Activated CD4-positive, alpha-beta T cell treated with anti-CD3 and anti-CD28 coated beads, Interleukin-2, amount 50 U/mL, for 4 hours (primary cell): ENCODE measurements at regions not wholly inside any gene's neighbourhood (a gene's known extent, or its start where the extent isn't known, plus 50 kb on each side); places are given as distances from the start of the nearest gene placed in this dataset.
"Not testable (repeated sequence)": the region's sequence is repeated elsewhere in the genome, so short reads cannot be mapped to it uniquely, and the experiment has no call there.

Source experiments
- DNase-seq, 2 experiments: peaks; one replicate each; pipeline ENCODE4 v3.0.0-alpha.2; 2020

GRCh38 chr2:172262486-172262885 is 159.8 kb upstream of the DLX2 start:
- no peak for DNase-seq

GRCh38 chr2:172264820-172265219 is 162.1 kb upstream of the DLX2 start:
- DNase-seq, result not testable (repeated sequence)

- not testable (repeated sequence) for DNase-seq
These were observed 157.7 kb upstream of the ITGA6 start for GRCh38 chr2:172269507-172270244.

GRCh38 chr2:172270278-172271079 is 156.9 kb upstream of the ITGA6 start:
- no peak for DNase-seq

- DNase-seq, result no peak
These were observed 153.3 kb upstream of the ITGA6 start for GRCh38 chr2:172273910-172274571.

- no peak for DNase-seq
These were observed 152.1 kb upstream of the ITGA6 start for GRCh38 chr2:172275239-172275638.

GRCh38 chr2:172276961-172277360 is 150.4 kb upstream of the ITGA6 start:
- DNase-seq, result no peak

GRCh38 chr2:172278667-172279066 is 148.7 kb upstream of the ITGA6 start:
- no peak for DNase-seq

GRCh38 chr2:172279214-172279613 is 148.2 kb upstream of the ITGA6 start:
- DNase-seq, result no peak

- DNase-seq, result no peak
These were observed 147.6 kb upstream of the ITGA6 start for GRCh38 chr2:172279813-172280212.

GRCh38 chr2:172280571-172281361 is 146.6 kb upstream of the ITGA6 start:
- DNase-seq, result no peak

- no peak for DNase-seq
These were observed 145.5 kb upstream of the ITGA6 start for GRCh38 chr2:172281648-172282570.

GRCh38 chr2:172282944-172283343 is 144.4 kb upstream of the ITGA6 start:
- no peak for DNase-seq

GRCh38 chr2:172283476-172283875 is 143.9 kb upstream of the ITGA6 start:
- no peak for DNase-seq

GRCh38 chr2:172284209-172284608 is 143.2 kb upstream of the ITGA6 start:
- DNase-seq, result no peak

GRCh38 chr2:172285010-172285621 is 142.3 kb upstream of the ITGA6 start:
- no peak for DNase-seq

- DNase-seq, result no peak
These were observed 141.6 kb upstream of the ITGA6 start for GRCh38 chr2:172285760-172286159.

- no peak for DNase-seq
These were observed 140.2 kb upstream of the ITGA6 start for GRCh38 chr2:172287190-172287589.

GRCh38 chr2:172287605-172288315 is 139.6 kb upstream of the ITGA6 start:
- no peak for DNase-seq

- DNase-seq, result peak; percentile 10 to 18
These were observed 138.8 kb upstream of the ITGA6 start for GRCh38 chr2:172288603-172289002.

- DNase-seq, result no peak
These were observed 133.4 kb upstream of the ITGA6 start for GRCh38 chr2:172293952-172294351.
